HG02642 (cell line): ENCODE measurements at regions not wholly inside any gene's neighbourhood (a gene's known extent, or its start where the extent isn't known, plus 50 kb on each side); places are given as distances from the start of the nearest gene placed in this dataset.

Source experiments
- ATAC-seq: cut with Tn5 transposase; IDR thresholded peaks from one replicate; pipeline ENCODE4 v1.9.1; 2021; ENCODE audit warnings: mild to moderate bottlenecking; ENCODE audit not compliant: unreplicated experiment, poor library complexity

DNA sequence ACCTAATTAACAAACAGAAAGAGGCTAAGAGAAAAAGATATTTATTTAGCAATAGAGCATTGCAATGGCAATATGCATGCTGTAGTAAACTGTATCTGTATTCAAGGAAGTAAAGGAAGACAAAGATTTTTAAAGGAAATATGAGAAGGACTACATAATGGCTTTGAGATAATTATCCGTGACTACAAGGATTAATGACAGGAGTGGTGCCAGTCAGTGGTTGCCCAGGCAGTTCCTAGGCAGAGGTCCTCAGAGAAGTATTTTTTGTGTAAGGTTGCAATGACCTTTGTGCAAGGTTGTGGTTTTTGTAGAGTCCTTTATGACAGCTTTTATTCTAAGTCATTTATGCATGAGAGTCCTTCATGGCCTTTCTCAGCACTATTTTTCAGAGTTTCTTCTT, 711.1 kb upstream of the CHRM3 start:
- no peak for ATAC-seq

DNA sequence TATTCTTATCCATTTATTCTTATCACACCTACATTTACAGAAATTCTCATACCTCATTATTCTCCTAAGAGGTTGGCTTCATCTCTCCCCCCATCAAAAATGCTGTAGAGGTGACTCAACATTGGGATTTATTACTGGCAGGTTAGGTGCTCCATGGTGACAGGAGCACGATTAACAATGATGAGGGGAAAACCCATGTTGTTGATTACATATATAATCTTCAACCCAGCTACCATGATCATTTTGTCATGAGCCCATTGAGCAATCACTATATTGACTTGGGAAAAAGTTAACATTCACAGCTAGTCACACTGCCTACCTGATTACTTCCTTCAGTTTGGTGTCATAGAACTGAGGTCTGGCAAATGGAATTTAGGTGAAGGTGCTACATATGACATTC, 712.1 kb upstream of the CHRM3 start:
- ATAC-seq: no peak

DNA sequence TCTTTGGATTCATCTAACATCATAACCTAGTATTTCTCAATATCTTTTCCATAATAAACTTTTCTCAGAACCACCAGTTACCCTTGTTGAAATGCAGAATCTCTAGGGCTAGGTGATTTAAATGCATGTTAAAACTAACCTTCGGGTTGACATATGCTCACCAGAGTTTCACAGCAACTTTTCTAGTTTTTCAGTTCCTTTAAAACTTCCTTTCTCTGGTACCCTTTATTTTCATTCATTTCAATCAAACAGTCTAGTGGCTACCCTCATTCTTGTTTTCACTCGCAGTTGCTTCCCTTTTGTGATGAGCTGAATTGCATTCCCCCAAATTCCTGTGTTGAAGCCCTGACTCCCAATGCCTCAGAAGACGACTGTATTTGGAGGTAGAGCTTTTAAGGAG, 712.8 kb upstream of the CHRM3 start:
- no peak for ATAC-seq

DNA sequence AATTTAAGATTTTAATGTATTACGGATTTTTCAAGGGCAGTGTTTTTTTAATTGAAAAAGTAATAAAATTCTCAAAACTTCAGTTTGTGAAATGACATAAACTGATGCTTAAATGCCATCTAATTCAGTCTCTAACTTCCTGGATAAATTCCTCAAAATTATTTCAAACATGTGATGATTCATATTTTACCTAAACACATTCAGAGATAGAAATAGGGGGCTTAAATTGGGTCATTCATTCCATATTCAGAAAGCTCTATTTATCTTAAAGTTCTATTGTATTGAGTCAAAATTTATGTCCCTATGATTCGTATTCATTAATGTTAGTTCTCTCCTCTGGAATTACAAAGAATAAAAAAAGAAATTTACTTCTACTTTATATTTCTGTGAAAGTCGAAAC, 713.6 kb upstream of the CHRM3 start:
- no peak for ATAC-seq

DNA sequence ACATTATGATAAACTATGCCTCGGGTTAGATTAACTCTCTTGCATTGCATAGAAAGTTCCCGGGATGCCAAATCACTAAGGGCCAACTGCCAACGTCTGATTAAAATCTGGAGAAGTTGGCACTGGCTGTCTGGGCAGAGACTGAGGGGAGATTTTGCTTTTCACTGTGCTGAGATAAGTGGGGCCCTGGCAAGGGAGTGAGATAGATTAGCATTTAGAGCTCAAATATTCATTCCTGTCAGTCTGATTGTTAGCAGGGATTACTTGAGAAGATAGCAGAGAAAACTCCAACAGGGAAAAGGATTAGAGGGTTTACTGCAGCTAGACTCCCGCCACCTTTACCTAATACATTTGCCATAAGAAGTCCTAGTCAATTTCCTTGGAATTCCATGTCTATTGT, 714.1 kb upstream of the CHRM3 start:
- ATAC-seq: no peak

DNA sequence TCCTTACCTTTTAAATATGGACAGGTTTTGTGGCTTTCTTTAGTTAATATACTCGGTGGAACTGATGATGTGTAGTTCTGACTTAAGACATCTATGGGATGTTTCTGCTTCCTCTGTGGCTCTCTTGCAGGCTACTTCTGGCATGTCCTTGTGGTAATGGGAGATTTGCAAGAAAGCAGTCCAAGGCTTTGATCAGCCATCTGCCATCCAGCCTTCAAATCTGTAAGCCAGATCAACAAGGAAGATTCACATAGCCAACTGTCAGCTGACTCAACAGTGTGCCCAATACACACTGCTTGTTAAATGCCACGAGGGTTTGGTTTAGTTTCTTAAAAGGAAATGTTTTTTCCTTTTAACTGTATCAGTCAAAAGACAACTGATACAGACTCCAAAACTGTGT, 722.2 kb upstream of the CHRM3 start:
- no peak for ATAC-seq

DNA sequence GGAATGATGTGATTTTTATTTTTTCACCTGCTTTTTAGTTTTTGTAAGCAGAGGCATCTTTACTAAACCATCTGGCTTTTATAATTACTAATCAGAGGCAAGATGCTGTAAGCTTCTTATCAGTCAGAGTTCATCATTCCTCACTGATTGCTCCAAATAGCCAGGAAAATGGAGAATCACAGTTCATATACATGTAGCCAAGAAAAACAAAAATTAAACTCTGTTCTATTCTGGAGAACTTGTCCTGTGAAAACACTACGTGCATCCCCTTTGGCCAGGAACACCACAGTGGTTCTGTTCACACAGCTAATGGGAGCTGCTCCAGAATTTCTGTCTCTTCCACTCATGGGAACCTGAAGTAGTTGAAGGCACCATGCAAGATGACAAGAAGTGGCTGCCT, 725.5 kb upstream of the CHRM3 start:
- ATAC-seq: no peak

DNA sequence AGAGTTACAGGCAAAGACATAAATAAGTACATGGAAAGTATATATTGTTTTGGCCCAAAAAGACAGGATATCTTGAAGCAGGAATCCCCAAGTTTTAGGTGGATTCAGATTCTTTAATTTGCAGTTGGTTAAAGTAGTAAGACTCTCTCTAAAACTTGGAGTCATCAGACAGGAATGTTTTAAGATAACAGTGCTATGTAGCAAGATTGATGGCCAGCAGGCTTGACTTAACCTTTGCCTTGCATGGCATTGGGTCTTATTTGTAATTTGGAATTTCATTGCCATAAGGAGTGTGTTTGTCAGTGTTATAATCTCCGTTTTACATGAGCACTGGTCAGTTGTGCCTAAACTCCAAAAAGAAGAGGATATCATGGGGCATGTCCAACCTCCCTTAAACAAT, 727.6 kb upstream of the CHRM3 start:
- ATAC-seq: no peak

DNA sequence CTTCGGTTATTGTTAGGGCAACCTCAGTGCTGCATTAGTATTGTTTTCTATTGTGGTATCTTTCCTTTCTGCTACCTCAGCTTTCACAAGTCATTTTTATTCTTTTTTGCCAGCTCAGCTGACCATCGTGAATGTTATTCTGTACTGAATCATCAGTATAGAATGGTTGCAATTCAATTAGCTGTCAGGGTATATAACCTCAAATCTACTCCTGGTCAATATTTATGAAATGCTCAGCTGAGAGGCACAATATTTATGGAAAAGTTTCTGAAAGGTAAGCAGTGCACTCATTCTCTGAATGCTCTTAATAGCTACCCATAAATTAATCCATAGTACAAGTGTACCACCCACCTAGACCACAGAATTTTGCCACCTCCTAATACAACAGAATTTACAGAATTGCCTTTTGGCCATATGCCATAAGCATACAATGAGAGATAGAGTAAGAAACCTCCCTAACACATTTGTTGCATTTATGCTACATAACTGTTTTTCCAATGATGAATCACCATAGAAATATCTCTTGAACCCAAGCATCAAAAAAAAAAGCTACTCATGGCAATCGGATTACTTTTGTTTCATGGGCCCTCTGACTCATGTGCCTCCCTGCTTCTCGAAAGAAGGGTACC, 732.6 kb upstream of the CHRM3 start:
- ATAC-seq: no peak

DNA sequence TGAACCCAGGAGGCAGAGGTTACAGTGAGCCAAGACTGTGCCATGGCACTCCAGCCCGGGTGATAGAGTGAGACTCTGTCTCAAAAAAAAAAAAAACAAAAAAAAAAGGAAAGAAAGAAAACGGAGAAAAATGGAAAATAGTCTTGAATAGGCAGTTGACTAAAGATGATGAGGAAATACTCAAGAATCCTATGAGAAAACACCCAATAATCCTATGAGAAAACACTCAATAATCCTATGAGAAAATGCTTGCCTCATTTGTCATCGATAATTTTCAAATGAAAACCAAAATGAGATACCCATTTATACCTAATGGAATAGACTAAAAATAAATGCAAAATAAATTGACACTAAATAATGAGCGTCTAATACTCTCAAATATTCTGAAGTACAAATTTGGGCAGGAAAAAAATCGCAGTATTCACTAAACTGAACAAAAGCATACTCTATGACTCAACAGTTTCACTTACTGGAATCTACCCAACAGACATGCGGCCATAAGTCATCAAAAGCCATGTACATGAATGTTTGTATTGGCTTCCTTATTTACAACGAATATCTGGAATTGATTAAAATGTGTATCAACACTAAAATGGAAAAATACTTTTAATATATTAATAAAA, 733.9 kb upstream of the CHRM3 start:
- no peak for ATAC-seq

DNA sequence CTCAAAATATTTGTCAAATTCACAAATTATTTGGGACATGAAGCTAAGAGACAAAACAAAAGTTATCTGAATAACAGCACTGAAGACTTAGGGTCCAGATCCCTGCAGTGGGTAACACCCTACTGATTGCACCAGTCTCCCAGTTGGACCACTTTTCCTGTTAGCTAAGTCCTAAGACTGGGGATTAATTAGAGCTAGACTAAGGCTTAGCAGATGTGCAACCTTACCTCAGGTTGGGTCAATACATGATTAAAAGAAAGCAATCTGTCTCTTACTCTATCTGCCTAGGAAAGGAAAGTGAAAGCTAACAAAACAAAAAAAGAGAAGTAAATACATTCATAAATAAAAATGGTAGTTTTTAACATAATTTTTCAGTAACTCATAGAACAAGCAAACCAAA, 737.2 kb upstream of the CHRM3 start:
- no peak for ATAC-seq

DNA sequence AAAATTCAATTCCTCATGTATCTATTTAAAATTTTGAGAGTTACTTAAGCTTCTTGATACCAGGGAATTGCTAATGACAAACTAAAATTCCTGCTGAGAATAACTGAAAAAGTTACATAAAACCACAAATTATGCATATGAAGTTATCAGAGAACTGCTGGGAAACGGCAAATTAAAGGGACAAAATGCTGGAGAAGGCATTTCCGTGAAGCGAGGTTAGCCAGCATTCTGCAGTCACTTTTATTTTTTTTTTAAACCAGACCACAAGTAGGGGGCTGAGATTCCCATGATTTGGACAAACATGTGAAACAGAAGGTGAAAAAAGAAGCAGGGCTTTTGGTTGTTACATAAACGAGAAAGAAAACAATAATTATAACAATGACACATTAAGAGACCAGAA, 737.6 kb upstream of the CHRM3 start:
- no peak for ATAC-seq

DNA sequence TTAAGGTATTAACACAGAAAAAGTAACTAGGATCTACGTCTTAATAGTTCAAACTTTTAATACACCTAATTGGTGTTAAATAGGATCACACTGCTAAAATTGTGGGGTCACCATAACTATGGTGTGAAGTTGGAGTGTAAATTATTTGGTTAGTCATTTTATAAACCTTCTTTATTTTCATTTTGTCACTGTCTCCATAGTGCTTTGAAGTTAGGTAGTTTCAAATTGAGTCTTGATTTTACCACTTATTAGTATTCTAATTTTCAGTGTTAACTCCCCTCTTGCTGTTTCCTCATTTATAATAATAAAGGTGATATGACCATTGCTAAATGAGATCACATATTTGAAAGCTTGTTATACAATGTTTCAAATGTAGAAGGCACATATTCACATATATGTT, 738.1 kb upstream of the CHRM3 start:
- ATAC-seq: no peak

DNA sequence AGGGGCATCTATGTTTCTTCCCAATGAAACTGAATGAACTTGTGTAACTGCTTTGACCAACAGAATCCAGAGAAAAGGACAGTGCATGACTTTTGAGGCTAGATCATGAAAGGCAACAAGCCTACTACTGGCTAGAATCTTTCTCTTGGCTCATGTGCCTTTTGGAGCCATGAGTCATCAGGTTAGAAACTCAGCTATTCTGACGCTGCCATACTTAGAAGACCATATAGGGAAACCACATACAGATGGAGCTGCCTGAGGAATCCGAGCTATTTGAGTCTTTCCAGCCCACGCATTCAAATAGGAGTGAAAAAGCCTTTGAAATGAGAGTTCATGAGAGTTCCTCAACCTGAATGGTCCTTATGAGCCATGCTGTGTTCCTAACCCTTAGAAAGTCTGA, 738.5 kb upstream of the CHRM3 start:
- ATAC-seq: no peak

DNA sequence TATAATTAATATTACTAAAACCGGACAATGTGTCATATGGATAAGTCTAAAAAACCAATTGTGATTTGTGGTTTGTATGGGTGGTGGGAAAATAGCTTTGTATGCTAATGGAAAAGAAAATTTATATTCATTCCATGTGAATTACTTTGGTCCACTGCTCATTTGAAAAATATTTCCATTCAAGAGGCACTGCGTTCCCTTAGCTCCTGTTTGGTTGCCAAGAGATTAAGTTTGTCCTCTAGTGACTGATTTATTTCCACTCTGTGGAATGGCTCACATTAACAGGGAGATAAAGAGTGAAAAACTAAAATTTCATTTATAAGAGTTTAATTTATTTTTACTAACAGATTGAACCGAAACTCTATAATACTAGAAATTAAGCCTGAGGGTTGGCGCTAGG, 744.1 kb upstream of the CHRM3 start:
- no peak for ATAC-seq

DNA sequence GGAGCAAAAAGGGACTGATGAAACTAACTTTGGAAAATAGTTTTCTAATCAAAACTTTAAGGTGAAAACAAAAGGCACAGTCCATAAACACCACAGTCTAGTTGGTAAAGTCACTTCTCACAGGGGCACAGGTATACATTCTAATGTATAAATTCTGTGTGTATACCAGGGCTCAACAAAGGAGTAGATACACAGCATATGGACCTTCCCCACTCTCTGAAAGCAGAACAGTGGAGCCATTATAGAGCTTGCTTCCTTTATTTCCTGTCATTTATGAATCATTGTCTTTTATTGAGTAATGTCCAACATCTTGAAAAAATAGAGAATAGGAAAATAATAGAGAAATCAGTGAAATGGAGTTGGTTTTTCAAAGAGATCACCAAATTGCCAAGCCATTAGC, 746.5 kb upstream of the CHRM3 start:
- ATAC-seq: no peak

DNA sequence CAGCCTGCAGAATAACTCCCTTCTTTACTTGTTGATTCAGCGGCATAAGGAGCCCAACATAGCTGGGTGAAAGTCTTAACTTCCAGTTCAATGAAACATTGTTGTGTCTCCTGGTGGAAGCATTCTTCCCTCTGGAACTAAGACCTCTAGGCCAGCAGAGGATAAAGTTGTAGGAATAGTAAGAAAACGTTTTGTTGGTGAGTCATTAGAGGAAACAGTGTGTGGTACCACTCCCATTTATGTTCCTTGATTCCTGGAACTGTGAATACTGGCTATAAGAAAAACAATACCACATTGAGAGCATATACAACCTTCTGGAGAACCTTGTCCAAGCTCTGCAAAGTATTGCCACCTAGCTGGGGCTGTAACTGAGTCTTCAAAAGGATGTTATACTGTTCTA, 737.4 kb upstream of the ZP4 start:
- ATAC-seq: no peak

DNA sequence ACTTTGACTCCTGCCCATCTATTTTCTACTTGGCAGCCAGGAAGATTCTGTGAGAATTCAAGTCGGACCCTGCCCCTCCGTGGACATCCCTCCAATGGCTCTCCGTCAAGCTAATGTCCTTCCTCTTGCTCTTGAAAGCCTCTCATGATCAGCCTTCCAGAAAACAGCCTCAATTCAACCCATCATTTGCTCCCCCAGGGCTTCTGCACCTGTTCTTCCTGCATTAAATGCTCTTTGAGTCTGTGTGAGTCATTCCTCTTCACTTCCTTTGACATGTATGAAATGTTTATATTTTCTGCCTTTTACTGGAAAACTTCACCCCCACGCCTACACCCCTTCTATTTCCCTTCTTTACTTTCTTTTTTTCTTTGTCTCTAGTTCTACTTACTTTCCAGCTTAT, 734.1 kb upstream of the ZP4 start:
- ATAC-seq: no peak

DNA sequence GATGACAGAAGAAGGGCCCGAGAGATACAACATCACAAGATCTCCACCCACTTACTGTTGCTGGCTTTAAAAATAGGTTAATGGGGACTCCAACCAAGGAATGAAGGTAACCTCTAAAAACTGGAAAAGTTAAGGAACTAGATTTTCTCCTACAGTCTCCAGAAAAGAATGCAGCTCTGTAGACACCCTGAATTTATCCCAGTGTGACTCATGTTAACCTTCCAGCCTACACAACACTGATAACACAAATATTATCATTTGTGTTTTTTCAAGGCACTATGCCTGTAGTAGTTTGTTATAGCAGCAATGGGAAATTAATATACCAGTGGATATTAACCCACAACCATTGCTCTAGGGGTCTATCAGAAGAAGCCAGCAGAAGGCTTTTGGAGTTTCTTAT, 730.7 kb upstream of the ZP4 start:
- no peak for ATAC-seq

DNA sequence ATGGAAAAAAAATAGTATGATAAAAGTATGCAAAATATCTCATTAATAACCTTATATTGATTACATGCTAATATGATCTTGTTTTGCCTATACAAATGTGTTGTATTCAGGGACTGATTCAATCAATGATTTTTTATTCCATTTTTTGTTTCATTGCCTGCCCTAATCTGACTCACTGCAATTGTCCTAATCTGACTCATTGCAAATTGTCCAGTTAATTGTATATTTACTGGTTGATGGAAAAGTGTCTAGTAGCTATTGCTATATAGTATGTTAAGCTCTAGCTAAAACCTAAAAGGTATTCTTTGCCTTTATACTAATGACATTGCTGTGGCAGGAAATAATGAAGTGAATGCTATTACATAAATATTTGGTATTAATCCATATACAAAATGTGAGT, 728.9 kb upstream of the ZP4 start:
- ATAC-seq: no peak

DNA sequence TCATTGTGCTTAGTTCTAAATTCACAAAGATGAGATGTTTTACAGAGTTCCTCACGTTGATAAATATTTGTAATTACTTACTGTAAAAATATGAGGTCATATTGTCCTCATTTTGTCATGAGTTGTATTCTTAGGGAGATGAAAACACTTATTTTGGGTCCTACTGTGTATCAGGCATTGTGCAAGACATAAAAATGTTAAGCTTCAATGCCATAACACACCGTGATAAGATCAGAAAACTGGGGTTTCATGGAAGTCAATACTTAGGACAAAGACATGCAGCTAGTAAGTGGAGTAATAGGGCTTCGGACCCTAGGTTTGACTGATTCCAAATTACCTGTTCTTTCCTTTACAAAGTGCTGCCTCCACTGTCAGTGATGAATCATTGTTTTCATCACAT, 720.7 kb upstream of the ZP4 start:
- ATAC-seq: no peak

DNA sequence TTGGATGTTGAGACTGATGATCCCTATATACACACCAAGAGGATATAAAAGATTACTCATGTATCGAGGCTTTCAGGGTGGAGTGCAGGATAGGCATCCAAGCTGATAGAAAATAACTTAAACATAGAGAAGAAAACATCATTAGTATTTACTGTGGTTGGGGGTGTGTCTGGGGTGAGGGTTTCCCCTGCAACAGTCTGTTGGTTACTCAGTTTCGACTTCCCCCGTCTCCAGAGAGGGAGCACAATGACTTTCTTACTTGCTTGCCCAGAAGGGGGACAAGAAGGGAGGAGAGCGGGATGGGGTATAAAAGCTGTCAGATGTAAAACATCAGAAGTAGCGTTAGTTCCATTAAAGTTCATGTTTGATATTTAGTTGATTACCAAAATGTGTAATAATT, 717.4 kb upstream of the ZP4 start:
- ATAC-seq: no peak

DNA sequence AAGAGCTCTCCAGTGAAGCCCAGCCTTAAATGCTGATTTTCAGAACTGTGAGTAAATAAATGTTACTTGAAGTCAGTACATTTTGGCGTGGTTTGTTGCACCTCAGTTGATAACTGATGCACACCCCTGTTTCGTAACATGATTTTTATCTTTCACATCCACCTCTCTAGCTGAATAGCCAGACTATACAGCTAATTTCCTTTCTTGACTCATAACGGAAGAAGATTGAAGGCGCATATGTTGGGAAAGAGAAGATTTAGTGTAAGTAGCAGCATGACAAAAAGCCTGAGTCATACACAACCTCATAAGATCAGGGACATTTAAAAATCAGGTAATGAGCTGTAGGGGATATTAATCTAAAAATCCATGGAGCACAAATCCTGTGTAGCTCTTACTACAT, 716.2 kb upstream of the ZP4 start:
- ATAC-seq: no peak
